ENCODE measurements at regions not wholly inside any gene's neighbourhood (a gene's known extent, or its start where the extent isn't known, plus 50 kb on each side); places are given as distances from the start of the nearest gene placed in this dataset.
"Not testable (repeated sequence)": the region's sequence is repeated elsewhere in the genome, so short reads cannot be mapped to it uniquely, and the experiment has no call there.

DNA sequence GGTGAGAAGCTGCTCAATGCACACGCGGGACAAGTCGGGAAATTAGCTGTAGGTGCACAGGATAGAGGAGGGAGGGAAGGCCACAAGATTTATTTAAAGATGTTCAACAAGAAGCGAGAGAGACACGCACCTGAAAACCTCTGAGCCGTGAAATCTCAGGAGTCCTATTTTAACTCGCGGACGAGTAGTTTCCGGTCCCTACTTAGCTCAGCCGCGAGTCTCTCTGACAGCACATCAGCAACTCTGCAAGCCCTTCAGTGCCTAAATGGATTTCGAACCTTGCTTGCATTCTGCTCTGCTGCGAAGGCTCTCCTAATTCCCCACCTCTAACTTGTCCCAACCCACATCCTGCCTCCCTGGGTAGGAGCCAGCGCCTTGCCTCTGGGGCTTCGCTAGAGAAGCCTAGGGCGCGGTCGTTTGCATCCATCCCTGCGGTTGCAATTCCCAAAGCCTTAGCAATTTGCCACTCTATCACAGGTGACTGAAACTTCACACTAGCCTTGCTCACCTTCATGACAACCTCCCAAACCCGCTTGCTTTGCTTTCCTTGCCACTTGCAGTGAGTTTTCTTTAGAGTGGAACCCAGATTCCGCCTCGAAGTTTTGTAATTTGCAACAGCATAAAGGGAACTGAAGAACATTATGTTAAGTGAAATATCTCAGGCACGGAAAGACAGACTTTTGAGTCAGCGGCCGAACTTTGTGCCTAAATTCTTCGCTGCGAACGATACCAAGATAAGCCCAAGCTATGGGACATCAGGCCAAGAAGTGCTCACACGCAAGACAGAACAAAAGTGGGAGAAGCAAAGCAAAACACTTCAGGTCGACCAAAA is 202.8 kb downstream of the KDM5D start:
- DNase-seq (ENCODE audit: extremely low read depth in 1 of 2, low read depth in 1 of 2): no peak

DNA sequence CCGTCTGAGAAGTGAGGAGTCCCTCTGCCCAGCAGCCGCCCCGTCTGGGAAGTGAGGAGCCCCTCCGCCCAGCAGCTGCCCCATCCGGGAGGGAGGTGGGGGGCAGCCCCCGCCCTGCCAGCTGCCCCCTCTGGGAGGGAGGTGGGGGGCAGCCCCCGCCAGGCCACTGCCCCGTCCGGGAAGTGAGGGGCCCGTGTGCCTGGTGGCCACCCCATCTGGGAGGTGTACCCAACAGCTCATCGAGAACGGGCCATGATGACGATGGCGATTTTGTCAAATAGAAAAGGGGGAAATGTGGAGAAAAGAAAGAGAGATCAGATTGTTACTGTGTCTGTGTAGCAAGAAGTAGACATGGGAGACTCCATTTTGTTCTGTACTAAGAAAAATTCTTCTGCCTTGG is 208.8 kb downstream of the KDM5D start:
- not testable (repeated sequence) for DNase-seq (ENCODE audit: extremely low read depth in 1 of 2, low read depth in 1 of 2)

DNA sequence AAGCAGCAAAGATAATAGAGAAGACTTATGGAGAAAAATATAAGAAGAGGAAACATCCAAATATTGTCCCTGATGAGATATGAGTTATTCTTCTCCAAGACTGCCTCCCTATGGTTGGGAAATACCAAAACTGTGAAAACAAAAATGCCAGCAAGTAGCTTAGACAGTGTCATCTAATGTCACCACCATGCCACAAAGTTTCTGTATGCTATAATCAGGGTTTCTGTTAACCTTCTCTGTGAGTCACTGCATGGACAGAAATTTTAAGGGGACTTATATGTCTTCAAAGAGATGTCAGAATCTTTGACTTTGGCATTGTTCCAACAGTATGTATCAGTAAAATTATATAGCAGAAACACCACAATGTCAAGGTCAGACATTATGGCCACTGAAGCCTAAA is 222.6 kb downstream of the KDM5D start:
- no peak for DNase-seq (ENCODE audit: extremely low read depth in 1 of 2, low read depth in 1 of 2)

DNA sequence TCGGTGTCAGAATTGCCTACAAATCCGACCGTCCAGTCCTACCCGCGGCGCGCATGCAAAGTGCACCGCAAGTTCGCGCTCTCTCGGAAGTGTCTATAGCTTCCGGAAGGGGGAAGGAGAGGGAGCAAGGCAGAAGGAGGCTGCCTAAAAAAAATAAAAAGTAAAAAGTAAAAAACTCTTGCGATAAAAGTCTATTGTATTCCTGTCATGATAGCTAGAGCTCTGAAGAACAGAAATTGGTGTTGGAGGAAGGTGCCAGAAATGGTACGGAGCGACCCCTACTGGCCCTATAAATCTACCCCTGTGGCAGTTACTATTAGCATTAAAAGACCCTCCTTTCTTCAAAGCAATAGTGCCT is 241.5 kb downstream of the KDM5D start:
- DNase-seq (ENCODE audit: extremely low read depth in 1 of 2, low read depth in 1 of 2): no peak

DNA sequence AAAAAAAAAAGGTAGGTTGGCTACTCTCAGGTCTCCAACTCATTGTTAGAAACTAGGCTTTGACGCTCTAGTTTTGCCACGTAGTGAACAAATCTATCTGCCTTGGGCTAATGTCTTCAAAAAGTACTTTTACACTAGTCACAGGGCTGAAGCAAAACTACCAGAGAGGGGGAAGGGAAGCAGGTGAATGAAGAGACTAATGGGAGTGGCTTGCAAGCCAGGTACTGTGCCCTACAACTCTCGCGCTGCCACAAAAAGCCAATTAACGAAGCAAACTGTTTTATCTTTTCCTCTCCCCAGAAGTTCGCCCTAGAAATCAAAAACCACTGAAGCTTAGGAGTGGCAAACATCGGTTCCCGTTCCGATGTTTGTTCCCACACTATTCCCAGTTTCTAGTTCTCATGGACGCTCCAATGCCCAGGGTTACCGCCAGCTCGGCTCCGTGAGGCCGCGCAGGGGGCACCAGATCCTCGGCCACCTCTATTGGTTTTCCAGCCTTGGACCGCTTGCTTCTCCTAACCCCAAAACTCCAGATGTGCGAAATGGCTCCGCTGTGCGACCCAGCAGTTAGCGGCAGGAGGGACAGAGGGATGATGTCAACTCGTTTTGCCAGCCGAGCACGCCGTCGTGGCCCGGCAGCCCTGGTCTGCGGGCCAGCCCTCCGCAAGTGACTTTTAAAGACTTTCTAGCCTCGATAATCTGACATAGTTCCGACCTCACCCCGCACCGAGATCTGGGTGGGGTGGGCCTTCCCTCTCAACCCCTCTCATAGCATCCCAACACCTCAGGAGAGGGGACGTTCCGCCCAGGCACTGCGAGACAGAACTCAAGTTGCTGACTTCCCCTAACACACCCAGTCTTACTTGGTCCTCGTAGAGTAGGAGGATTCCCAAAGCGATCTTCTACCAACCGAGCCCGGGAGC is 242.1 kb downstream of the KDM5D start:
- no peak for DNase-seq (ENCODE audit: extremely low read depth in 1 of 2, low read depth in 1 of 2)

DNA sequence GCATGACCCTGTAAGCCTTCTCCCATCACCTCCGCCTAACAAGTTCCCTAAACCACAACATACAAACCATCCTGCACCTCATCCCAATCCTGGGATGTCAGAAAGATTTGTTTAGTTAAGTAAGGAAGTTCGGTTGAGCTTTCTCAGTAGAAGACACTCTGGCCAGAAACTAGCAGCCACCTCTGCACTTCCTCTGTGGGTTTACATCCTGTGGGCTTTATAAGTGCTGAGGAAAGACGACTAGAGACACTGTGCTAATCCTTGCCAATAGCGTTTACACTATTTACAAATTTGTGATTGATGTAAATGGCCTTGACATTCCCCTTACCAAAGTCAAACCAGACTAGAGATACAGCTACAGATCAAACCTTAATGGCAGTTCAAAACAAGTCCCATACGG is 246.0 kb downstream of the KDM5D start:
- no peak for DNase-seq (ENCODE audit: extremely low read depth in 1 of 2, low read depth in 1 of 2)

DNA sequence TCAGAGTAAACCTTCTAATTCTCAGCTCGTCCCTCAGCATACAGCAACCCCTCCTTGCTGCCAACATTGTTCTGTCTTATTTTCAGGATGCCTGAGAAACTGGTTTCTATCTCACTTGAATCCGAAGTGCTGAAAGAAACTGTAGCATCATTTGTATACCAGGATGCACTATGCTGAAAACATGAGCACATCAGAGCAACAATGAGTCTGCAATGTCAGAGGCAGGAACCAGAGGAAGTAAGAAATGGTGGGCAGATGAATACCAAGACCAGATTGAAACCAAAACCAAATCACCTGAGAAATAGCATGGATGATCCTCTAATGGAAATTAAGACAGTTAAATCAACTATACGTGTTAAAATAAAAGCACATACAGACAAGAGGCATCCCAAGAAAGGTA is 257.0 kb downstream of the KDM5D start:
- DNase-seq (ENCODE audit: extremely low read depth in 1 of 2, low read depth in 1 of 2): no peak

DNA sequence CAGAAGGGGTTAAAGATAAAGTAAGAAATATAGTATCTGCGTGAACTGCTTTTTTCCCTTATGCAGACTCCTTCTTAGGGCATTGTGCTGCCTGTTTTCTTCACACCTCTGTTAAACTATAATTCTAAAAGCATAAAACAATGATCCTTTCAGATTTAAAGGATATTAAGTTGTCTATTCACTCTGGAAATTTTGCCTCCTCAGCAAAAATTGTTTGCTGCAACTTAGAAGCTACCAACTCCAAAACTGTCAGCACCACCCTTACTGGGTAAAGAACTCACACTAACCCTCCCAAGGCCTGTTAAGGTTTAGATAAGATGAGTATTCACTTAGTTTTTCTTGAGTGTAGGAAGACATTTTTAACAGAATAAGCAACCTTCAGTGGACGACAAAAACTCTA is 259.5 kb downstream of the KDM5D start:
- DNase-seq (ENCODE audit: extremely low read depth in 1 of 2, low read depth in 1 of 2): no peak

DNA sequence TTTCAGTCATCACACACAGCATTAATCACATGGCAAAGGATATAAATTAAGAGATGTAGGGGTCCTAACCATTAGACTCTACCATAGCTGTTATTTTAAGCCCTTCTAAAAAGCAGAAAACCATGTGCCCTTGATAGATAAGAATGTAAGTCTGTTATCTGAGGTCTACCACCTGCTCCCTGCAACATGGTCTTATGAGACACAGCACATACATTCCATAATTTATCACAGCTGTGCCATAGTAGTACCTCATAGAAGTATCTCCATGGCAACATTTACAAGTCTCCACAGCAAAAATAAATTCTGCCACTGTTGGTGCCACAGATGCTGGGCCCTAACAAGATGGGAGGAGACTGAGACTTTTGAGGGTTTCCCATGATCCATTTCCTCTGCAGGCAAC is 265.4 kb downstream of the KDM5D start:
- DNase-seq (ENCODE audit: extremely low read depth in 1 of 2, low read depth in 1 of 2): no peak

DNA sequence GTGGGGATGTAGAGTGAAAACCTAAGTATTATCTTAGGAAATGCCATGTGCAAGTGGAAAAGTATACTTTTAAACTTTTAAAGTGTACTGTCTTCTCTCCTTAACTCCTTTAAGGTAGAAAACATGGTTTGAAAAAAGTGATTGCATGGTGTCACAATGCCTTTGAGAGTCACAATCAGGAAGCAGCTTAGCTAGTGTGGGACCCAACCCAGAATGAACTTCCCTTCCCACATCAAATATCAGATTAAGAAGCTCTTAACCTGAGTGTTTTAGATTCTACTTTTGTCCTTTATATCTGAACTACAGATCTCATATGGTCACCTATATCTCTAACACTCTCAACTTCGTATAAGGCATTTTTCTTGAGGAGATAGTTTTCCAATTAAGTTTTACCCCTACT is 266.6 kb downstream of the KDM5D start:
- DNase-seq (ENCODE audit: extremely low read depth in 1 of 2, low read depth in 1 of 2): no peak

DNA sequence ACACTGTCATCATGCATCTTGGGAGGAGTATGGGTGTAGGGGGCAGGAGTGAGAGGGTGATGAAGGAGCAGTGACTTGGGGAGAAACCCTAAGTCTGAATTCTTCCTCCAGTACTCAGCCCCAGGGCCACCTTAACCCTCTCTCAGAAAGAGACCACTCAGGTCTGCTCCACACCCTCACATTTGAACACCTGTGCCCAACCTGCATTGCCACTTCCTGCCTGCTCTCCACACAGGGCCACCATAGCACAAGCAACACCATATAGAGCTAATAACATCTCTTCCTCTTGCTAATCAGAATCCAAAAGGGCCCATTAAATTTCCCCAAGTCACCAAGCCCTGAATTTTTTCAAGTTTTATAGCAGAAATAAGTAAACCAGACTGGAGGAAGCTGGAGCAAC is 278.7 kb downstream of the KDM5D start:
- DNase-seq (ENCODE audit: extremely low read depth in 1 of 2, low read depth in 1 of 2): no peak

DNA sequence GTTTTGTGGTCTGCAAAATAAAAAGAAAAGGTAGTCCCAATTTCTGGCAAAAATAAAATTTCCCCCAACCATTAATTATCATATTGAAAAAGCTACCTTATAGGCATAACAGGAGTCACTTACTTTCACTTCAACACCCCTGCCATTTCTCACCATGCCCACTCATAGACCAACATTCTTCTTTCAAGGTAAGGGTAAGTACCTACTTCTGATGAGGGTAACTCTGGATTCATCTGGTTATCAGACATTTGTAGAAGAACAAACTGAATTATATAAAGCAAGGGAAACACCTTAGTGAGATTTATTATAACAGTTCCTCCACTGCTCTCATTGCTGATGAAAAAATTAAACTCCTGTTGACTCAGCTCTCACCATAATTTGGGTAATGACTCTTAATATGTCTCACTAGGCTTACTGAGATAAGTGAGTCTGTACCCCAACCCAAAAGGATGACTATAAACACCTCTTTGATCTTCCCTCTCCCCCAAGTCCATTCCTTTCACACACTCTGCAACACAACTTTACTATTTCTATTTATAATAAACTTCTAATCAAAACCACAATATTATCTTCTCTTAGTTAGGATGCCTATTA is 287.6 kb downstream of the KDM5D start:
- DNase-seq (ENCODE audit: extremely low read depth in 1 of 2, low read depth in 1 of 2): no peak

DNA sequence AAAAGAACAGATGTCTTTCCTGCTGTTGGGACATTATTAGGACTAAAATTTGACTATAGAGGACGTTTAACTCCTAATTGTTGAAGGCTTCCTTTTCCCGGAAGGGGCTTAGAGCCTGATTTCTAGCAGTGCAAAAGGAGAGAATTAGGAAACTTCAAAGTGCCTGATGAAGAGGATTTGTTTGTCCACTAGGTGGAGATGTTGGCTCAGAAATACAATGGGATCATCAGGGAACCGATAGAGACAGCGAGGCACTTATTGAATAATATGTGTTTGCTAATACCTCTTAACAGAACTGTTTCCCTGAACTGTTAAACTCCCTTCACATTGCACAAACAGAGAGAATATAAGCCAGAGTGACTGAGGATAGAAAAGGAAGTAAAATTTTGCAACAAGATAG is 311.5 kb downstream of the KDM5D start:
- DNase-seq (ENCODE audit: extremely low read depth in 1 of 2, low read depth in 1 of 2): no peak

DNA sequence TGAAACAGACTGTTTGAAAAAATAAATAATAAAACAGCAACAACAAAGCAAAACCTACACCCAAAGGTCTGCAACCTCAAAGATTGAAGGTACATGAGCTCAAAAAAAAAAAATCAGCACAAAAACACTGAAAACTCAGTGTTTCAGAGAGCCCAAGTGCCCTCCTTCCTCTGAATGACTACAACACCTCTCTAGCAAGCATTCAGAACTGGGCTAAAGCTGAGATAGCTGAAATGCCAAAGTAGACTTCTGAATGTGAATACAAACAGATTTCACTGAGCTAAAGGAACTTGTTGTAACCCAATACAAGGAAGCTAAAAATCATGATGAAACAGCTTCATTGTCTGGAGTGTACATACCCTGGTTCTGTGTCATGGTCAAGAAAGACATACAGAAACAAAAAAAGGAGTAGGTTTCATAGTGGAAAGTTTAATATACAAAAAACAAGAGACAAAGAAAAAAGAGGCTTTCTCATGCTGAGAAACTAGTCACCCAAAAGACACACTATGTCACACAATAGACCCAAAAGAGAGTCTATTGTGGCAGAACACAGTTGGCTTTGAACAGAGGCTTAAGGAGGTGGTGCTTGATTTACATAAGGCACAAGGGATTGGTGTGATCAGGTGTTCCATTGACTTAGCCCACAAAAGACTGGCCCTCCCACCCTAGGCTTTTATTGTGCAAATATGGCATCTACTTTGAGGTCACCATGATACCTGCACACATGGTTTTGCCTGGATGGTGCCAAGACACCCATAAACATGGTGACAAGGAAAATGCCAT is 316.6 kb downstream of the KDM5D start:
- no peak for DNase-seq (ENCODE audit: extremely low read depth in 1 of 2, low read depth in 1 of 2)

DNA sequence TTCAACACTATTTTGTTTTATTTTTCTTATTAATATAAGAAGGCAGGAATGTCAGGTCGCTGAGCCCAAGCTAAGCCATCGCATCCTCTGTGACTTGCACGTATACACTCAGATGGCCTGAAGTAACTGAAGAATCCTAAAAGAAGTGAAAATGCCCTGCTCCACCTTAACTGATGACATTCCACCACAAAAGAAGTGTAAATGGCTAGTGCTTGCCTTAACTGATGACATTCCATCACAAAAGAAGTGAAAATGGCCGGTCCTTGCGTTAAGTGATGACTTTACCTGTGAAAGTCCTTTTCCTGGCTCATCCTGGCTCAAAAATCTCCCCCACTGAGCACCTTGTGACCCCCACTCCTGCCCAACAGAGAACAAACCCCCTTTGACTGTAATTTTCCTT is 317.3 kb downstream of the KDM5D start:
- DNase-seq (ENCODE audit: extremely low read depth in 1 of 2, low read depth in 1 of 2): not testable (repeated sequence)

DNA sequence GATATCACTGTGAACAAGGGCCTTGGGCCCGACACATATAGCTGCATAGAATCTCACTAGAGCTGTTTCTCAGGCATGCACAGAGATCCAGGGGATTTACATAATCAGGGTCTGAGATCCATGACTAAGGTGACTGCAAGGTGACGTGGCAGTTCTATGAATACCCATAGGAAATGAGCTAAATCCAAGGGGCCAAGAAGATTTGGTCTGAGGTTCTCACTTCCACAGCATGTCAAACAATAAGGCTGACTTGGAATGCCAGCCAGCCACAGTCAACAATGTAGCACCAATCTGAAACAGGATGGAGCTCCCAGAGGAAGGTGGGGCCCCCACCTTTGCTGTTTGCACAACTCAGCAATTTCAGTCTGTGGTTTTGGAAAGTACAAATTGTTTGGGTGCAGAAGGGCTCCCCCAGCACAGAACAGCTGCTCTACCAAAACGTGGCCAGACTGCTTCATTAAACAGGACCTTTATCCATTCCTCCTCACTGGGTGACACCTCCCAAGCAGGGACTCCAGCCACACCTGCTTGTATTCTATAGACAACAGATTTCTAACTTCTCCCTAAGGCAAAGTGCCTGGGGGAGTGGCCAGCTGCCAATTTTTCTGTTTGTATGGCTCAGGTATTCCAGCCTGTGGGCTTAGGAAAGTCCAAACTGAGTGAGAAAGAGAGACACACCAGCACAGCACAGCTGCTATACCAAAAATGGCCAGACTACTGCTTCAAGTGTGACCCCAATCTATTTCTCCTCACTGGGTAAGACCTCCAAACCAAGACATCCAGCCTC is 333.4 kb downstream of the KDM5D start:
- no peak for DNase-seq (ENCODE audit: extremely low read depth in 1 of 2, low read depth in 1 of 2)

DNA sequence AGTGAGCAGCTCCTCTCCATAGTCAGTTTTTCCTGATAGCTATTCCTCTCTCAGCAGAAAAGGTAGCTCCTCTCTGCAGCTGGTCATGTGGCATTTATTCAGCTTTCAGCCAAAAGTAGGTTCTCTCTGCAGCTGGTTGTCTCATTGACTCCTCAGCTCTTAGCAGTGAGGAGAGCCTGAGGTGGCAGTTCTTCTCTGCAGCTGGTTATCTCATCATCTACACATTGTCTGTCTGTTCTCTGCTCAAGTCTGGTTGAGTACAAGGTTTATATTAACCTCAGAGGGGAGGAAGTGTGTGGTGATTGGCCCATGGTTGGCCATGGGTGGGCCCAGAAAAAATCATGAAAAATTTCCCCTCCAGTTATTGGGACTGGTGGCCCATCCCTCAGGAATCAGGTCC is 338.3 kb downstream of the KDM5D start:
- no peak for DNase-seq (ENCODE audit: extremely low read depth in 1 of 2, low read depth in 1 of 2)

DNA sequence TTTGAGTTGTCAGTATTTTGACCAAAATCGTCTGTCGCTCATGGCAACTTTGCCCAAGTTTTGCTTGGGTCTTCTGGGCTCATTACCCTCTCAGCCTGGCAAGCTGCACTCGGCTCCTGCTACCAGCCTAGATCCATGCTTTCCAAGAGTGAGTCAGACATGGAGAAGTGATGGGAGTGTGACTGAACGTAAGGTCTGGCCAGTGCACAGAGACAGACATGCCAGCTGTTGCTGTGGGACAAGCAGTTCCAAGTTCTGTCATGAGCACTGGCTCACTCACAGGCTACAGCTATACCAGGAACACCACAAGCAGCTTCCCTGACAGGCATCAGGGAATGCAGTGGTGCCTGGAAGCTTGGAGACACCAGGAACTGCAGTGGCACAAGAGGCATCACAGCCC is 338.9 kb downstream of the KDM5D start:
- DNase-seq (ENCODE audit: extremely low read depth in 1 of 2, low read depth in 1 of 2): no peak

DNA sequence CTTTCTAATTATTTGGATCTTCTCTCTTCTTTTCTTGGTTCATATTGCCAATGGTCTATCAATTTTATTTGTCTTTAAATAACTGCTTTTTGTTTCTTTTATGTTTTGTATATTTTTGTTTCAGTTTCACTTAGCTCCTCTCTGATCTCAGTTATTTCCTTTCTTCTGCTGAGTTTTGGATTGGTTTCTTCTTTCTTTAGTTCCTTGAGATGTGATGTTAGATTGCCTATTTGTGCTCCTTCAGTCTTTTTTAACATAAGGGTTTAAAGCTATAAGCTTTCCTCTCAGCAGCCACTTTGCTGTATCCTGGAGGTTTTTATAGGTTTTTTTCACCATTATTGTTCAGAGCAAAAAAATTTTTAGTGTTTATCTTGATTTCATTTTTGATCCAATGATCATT is 351.6 kb downstream of the KDM5D start:
- no peak for DNase-seq (ENCODE audit: extremely low read depth in 1 of 2, low read depth in 1 of 2)

DNA sequence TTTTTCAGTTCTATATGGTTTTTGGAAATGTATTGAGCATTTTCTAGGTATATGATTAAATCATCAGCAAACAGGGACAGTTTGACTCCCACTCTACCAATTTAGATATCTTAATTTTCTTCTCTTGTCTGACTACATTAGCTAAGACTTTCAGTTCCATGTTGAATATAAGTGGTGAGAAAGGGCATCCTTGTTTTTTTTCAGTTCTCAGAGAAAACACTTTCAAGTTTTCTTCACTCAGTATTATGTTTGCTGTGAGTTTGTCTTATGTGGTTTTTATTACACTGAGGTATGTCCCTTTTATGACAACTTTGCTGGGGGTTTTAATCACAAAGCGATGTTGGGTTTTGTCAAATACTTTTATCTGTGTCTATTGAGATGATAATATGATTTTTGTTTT is 352.6 kb downstream of the KDM5D start:
- no peak for DNase-seq (ENCODE audit: extremely low read depth in 1 of 2, low read depth in 1 of 2)

Measured in stimulated activated CD8-positive, alpha-beta memory T cell treated with anti-CD3 and anti-CD28 coated beads, Interleukin-7, amount 100 ng/mL, for 48 hours (primary cell).